ENCODE measurements at regions not wholly inside any gene's neighbourhood (a gene's known extent, or its start where the extent isn't known, plus 50 kb on each side); places are given as distances from the start of the nearest gene placed in this dataset.
"Not testable (repeated sequence)": the region's sequence is repeated elsewhere in the genome, so short reads cannot be mapped to it uniquely, and the experiment has no call there.

DNA sequence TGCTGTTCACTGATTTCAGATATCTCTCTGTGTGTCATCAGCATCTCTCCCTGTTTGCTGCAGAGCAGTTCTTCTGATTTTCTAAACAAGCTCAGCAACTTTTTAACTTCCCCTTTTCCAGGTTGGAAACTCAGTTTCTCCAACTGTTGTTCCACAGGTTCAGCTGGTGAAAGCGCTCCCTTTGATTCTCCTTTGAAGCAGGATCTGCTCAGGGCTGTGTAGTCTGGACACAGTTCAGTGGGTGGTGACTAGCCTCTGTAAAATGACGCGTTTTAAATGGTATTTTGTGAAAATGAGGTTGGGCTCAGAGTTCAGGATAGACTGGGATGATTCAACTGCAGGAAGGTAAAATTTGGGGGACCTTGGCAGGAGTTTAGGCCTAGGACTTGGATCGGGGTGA is 106.3 kb downstream of the TRIM43 start:
- no peaks in the 10 kb centered on the region for H3K4me1 ChIP-seq (ENCODE audit: insufficient read depth, low read length)
- H3K9me3 ChIP-seq (ENCODE audit: low read depth, low read length): no peaks in the 10 kb centered on the region
- no peak overlapping the region for H3K4me2 ChIP-seq (ENCODE audit: insufficient read depth, low read length)
- H3K4me3 ChIP-seq (ENCODE audit: insufficient read depth, low read length): no peak overlapping the region
- H3K27ac ChIP-seq (ENCODE audit: low read depth, low read length): no peak overlapping the region
- no peaks in the 10 kb centered on the region for H3K79me2 ChIP-seq (ENCODE audit: insufficient read depth, low read length)
- no peak for DNase-seq (ENCODE audit: insufficient read length, low spot score, missing footprints)
- no peaks in the 10 kb centered on the region for H3K36me3 ChIP-seq (ENCODE audit: insufficient read depth, low read length)
- TF ChIP-seq, protein P1, sequence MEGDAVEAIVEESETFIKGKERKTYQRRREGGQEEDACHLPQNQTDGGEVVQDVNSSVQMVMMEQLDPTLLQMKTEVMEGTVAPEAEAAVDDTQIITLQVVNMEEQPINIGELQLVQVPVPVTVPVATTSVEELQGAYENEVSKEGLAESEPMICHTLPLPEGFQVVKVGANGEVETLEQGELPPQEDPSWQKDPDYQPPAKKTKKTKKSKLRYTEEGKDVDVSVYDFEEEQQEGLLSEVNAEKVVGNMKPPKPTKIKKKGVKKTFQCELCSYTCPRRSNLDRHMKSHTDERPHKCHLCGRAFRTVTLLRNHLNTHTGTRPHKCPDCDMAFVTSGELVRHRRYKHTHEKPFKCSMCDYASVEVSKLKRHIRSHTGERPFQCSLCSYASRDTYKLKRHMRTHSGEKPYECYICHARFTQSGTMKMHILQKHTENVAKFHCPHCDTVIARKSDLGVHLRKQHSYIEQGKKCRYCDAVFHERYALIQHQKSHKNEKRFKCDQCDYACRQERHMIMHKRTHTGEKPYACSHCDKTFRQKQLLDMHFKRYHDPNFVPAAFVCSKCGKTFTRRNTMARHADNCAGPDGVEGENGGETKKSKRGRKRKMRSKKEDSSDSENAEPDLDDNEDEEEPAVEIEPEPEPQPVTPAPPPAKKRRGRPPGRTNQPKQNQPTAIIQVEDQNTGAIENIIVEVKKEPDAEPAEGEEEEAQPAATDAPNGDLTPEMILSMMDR (IDR thresholded peaks at IDR 0.05; ENCODE audit: extremely low read depth, low read depth, low read length): no peak
- H4K20me1 ChIP-seq (ENCODE audit: insufficient read depth, low read length): no peaks in the 10 kb centered on the region
- H2AFZ ChIP-seq (ENCODE audit: low read length): no peak overlapping the region
- peaks cover 35% of the 10 kb centered on the region for H3K27me3 ChIP-seq (ENCODE audit: insufficient read depth, low read length)

DNA sequence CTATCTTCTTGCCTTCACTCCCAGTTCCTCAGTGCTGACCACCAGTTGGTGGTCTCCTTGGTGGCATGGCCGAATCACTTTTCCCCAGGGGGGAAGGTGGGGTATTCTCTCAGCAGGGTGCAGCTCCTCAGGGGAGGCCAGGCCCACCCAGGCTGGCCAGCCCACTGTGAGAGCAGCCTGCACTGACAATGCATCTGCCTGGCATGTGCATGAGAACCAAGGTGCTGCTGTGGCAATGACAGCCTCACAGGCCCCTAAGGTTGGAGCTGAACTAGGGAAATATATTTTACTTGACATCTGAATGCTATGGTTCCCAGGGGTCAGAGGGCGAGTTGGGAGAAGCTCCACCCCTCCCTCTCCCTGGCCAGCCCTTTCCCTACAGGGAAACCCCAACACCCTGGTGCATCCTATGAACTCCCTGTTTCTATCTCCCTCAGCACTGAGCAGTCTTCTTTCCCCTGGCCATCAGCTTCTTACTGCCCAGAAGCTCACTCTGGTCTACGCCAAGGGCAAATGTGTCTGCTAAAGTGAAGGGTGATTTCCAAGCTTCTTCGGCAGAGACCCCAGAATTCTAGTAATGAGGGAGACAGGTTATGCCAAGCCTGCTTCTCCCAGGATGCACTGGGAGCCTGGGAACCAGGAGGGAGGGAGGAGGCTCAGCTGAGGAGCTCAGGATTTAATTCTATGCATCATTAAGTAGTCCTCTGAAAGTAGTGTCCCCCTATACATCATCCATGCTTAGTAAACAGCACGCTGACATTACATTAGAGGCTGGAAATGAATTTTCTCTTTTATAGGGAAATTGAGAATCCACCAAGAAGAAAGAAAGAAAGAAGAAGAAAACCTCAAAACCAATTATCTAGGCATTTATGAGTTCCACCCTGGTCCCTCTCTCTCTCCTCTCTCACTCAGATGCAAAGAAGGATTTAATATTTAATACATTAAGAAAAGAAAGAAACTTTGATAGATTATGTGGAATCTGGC is 107.7 kb downstream of the TRIM43 start:
- not testable (repeated sequence) for H3K79me2 ChIP-seq (ENCODE audit: insufficient read depth, low read length); H3K27ac ChIP-seq (ENCODE audit: low read depth, low read length); H3K4me3 ChIP-seq (ENCODE audit: insufficient read depth, low read length); DNase-seq (ENCODE audit: insufficient read length, low spot score, missing footprints); H3K4me1 ChIP-seq (ENCODE audit: insufficient read depth, low read length); H3K4me2 ChIP-seq (ENCODE audit: insufficient read depth, low read length); H2AFZ ChIP-seq (ENCODE audit: low read length); H3K9me3 ChIP-seq (ENCODE audit: low read depth, low read length); H3K36me3 ChIP-seq (ENCODE audit: insufficient read depth, low read length); H4K20me1 ChIP-seq (ENCODE audit: insufficient read depth, low read length)
- H3K27me3 ChIP-seq (ENCODE audit: insufficient read depth, low read length): peaks cover 35% of the 10 kb centered on the region

DNA sequence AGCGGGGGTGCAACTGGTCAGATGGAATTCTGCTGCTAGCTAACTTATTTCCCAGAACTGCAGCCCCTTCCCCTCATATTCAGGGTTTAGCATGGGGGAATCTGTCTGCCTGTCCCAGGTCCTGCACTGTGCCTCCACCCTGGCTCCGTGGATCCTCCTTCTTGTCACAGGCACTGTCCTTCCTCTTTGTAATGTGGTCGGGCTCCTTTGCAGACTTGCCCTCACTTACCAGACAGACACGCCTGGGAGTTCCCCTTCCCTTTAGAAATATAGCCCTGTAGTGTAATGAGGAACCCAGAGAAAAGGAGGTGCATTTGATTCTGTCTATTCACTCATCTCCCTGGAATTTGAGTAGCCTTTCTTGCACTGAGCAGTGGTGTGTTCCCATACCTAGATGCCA is 108.7 kb downstream of the TRIM43 start:
- Histone ChIP-seq H3K27ac (ENCODE audit: low read depth, low read length) (no peak overlapping the region), H2AFZ (ENCODE audit: low read length) (no peak overlapping the region), H3K36me3 (ENCODE audit: insufficient read depth, low read length) (no peaks in the 10 kb centered on the region), H3K4me2 (ENCODE audit: insufficient read depth, low read length) (no peak overlapping the region), H4K20me1 (ENCODE audit: insufficient read depth, low read length) (no peaks in the 10 kb centered on the region), H3K79me2 (ENCODE audit: insufficient read depth, low read length) (no peaks in the 10 kb centered on the region), H3K4me1 (ENCODE audit: insufficient read depth, low read length) (no peaks in the 10 kb centered on the region), H3K9me3 (ENCODE audit: low read depth, low read length) (no peaks in the 10 kb centered on the region), H3K27me3 (ENCODE audit: insufficient read depth, low read length) (peaks cover 31% of the 10 kb centered on the region), H3K4me3 (ENCODE audit: insufficient read depth, low read length) (no peak overlapping the region)
- no peak for DNase-seq (ENCODE audit: insufficient read length, low spot score, missing footprints)
- TF ChIP-seq, protein P1 (IDR thresholded peaks at IDR 0.05; ENCODE audit: extremely low read depth, low read depth, low read length): no peak

DNA sequence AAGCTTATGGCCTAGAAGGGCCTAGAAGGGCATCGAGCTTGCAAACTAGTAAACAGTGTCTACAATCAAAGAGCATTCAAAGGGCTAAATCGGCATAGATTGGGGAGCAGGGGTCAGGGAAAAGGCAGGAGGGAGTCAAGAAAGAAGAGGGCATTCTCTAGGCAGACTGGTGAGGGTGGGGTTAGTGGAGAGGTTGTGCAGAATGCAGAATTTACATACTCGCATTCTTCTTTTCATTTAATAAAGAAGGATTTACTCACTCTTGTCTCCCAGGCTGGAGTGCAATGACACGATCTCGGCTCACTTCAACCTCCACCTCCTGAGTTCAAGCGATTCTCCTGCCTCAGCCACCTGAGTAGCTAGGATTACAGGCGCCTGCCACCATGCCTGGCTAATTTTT is 110.7 kb downstream of the TRIM43 start:
- no peak overlapping the region for H2AFZ ChIP-seq (ENCODE audit: low read length)
- no peak overlapping the region for H3K4me2 ChIP-seq (ENCODE audit: insufficient read depth, low read length)
- TF ChIP-seq, protein P1 (IDR thresholded peaks at IDR 0.05; ENCODE audit: extremely low read depth, low read depth, low read length): no peak
- no peaks in the 10 kb centered on the region for H3K79me2 ChIP-seq (ENCODE audit: insufficient read depth, low read length)
- H3K27ac ChIP-seq (ENCODE audit: low read depth, low read length): no peak overlapping the region
- H3K4me3 ChIP-seq (ENCODE audit: insufficient read depth, low read length): no peak overlapping the region
- no peak for DNase-seq (ENCODE audit: insufficient read length, low spot score, missing footprints)
- no peaks in the 10 kb centered on the region for H3K36me3 ChIP-seq (ENCODE audit: insufficient read depth, low read length)
- H3K27me3 ChIP-seq (ENCODE audit: insufficient read depth, low read length): peaks cover 26% of the 10 kb centered on the region
- H4K20me1 ChIP-seq (ENCODE audit: insufficient read depth, low read length): no peaks in the 10 kb centered on the region
- no peaks in the 10 kb centered on the region for H3K9me3 ChIP-seq (ENCODE audit: low read depth, low read length)
- no peaks in the 10 kb centered on the region for H3K4me1 ChIP-seq (ENCODE audit: insufficient read depth, low read length)

GRCh38 chr2:95707161-95707560 is 115.4 kb downstream of the TRIM43 start:
- H3K4me3 ChIP-seq (ENCODE audit: insufficient read depth, low read length); H4K20me1 ChIP-seq (ENCODE audit: insufficient read depth, low read length); H3K4me2 ChIP-seq (ENCODE audit: insufficient read depth, low read length); H3K79me2 ChIP-seq (ENCODE audit: insufficient read depth, low read length); H3K27ac ChIP-seq (ENCODE audit: low read depth, low read length); H3K9me3 ChIP-seq (ENCODE audit: low read depth, low read length); DNase-seq (ENCODE audit: insufficient read length, low spot score, missing footprints); H2AFZ ChIP-seq (ENCODE audit: low read length); H3K4me1 ChIP-seq (ENCODE audit: insufficient read depth, low read length); H3K36me3 ChIP-seq (ENCODE audit: insufficient read depth, low read length): not testable (repeated sequence)
- peaks cover 13% of the 10 kb centered on the region for H3K27me3 ChIP-seq (ENCODE audit: insufficient read depth, low read length)

Measured in osteoblast (primary cell).